HEK293T (cell line): ENCODE measurements at regions not wholly inside any gene's neighbourhood (a gene's known extent, or its start where the extent isn't known, plus 50 kb on each side); places are given as distances from the start of the nearest gene placed in this dataset.

Source experiments
- CTCF ChIA-PET: fragments of 350-600 bp; formaldehyde crosslinking; extraction: SDS; loops from one replicate; lab custom pipeline; 2021; ENCODE audit warnings: antibody characterized with exemption, inconsistent platforms; lab: Yijun Ruan, JAX
- POLR2A ChIA-PET: fragments of 350-600 bp; formaldehyde crosslinking; extraction: SDS; loops from one replicate; lab custom pipeline; 2020; ENCODE audit warnings: antibody characterized with exemption, inconsistent platforms; lab: Yijun Ruan, JAX
- DNase-seq: peaks from one replicate; pipeline ENCODE4 v3.0.0; 2012; ENCODE audit warnings: mixed read lengths; ENCODE audit errors: extremely low spot score
- ARNT ChIP-seq: fragments of 450-650 bp; IDR thresholded peaks from 2 replicates; pipeline ENCODE4 v1.6.1; 2017; ENCODE audit warnings: mild to moderate bottlenecking
- BHLHE40 ChIP-seq: fragments of 450-650 bp; IDR thresholded peaks from 2 replicates; pipeline ENCODE4 v1.6.1; 2016; ENCODE audit warnings: mild to moderate bottlenecking, moderate library complexity, borderline replicate concordance
- CTBP1 ChIP-seq: fragments of 450-650 bp; IDR thresholded peaks from 2 replicates; pipeline ENCODE4 v1.6.1; 2016; ENCODE audit warnings: borderline replicate concordance
- ELF4 ChIP-seq: fragments of 450-650 bp; IDR thresholded peaks from 2 replicates; pipeline ENCODE4 v1.6.1; 2017; ENCODE audit warnings: antibody characterized with exemption
- FOXA1 ChIP-seq: fragments of 450-650 bp; IDR thresholded peaks from 2 replicates; pipeline ENCODE4 v1.6.1; 2016; ENCODE audit warnings: mild to moderate bottlenecking
- FOXK2 ChIP-seq: fragments of 450-650 bp; IDR thresholded peaks from 2 replicates; pipeline ENCODE4 v1.6.1; 2016; ENCODE audit warnings: mild to moderate bottlenecking
- FOXM1 ChIP-seq: fragments of 450-650 bp; IDR thresholded peaks from 2 replicates; pipeline ENCODE4 v1.6.1; 2017; ENCODE audit warnings: mild to moderate bottlenecking, borderline replicate concordance
- HDGF ChIP-seq: fragments of 450-650 bp; IDR thresholded peaks from 2 replicates; pipeline ENCODE4 v1.6.1; 2017; ENCODE audit warnings: antibody characterized with exemption, borderline replicate concordance
- L3MBTL2 ChIP-seq: fragments of 450-650 bp; conservative IDR thresholded peaks from 2 replicates; pipeline ENCODE4 v1.6.1; 2016; ENCODE audit warnings: mild to moderate bottlenecking
- LEF1 ChIP-seq: fragments of 450-650 bp; IDR thresholded peaks from 2 replicates; pipeline ENCODE4 v1.6.1; 2017; ENCODE audit warnings: mild to moderate bottlenecking, borderline replicate concordance
- NFRKB ChIP-seq: fragments of 450-650 bp; IDR thresholded peaks from 2 replicates; pipeline ENCODE4 v1.6.1; 2016; ENCODE audit warnings: mild to moderate bottlenecking, moderate library complexity
- PKNOX1 ChIP-seq: fragments of 450-650 bp; IDR thresholded peaks from 2 replicates; pipeline ENCODE4 v1.6.1; 2016
- SP1 ChIP-seq: fragments of 450-650 bp; IDR thresholded peaks from 2 replicates; pipeline ENCODE4 v1.6.1; 2017
- SUZ12 ChIP-seq: fragments of 450-650 bp; IDR thresholded peaks from 2 replicates; pipeline ENCODE4 v1.6.1; 2016; ENCODE audit warnings: mild to moderate bottlenecking
- TARDBP ChIP-seq: fragments of 450-650 bp; IDR thresholded peaks from 2 replicates; pipeline ENCODE4 v1.6.1; 2016
- ZNF384 ChIP-seq: fragments of 450-650 bp; IDR thresholded peaks from 2 replicates; pipeline ENCODE4 v1.6.1; 2016

GRCh38 chr6:134692008-134692407, 257.9 kb downstream of the ALDH8A1 start:
- POLR2A ChIA-PET = no interaction called here
- CTCF ChIA-PET = no interaction called here
- DNase-seq = no peak
- no peak for TF ChIP-seq HDGF
- TF ChIP-seq PKNOX1 = no peak
- TF ChIP-seq FOXK2 = no peak
- TF ChIP-seq TARDBP = no peak
- TF ChIP-seq SUZ12 = no peak
- TF ChIP-seq FOXM1 = no peak
- no peak for TF ChIP-seq CTBP1
- no peak for TF ChIP-seq ZNF384
- TF ChIP-seq BHLHE40 = no peak
- no peak for TF ChIP-seq SP1
- no peak for TF ChIP-seq L3MBTL2
- no peak for TF ChIP-seq FOXA1
- TF ChIP-seq ELF4 = no peak
- no peak for TF ChIP-seq ARNT
- no peak for TF ChIP-seq NFRKB
- no peak for TF ChIP-seq LEF1

- ChIA-PET CTCF (interaction anchor here (0.6 kb wide), 2 partner anchors 118 to 328 kb away, joined by 3 to 4 read pairs; no protein-coding TSS in a partner anchor), POLR2A (no interaction called here)
- TF ChIP-seq CTBP1 (no peak), ARNT (no peak), ELF4 (no peak), FOXK2 (no peak), L3MBTL2 (no peak), HDGF (no peak), FOXM1 (no peak), SP1 (no peak), LEF1 (no peak), FOXA1 (no peak), NFRKB (no peak), PKNOX1 (no peak), TARDBP (no peak), SUZ12 (no peak), ZNF384 (no peak), BHLHE40 (no peak)
- no peak for DNase-seq
Measured at GRCh38 chr6:134691180-134691579, 258.7 kb downstream of the ALDH8A1 start.

GRCh38 chr6:134690048-134690447, 259.9 kb downstream of the ALDH8A1 start:
- ChIA-PET CTCF (no interaction called here), POLR2A (no interaction called here)
- TF ChIP-seq SP1 (no peak), CTBP1 (no peak), BHLHE40 (no peak), ARNT (no peak), FOXA1 (no peak), LEF1 (no peak), L3MBTL2 (no peak), TARDBP (no peak), PKNOX1 (no peak), SUZ12 (no peak), FOXK2 (no peak), FOXM1 (no peak), ZNF384 (no peak)
- no peak for DNase-seq

- POLR2A ChIA-PET = no interaction called here
- no peak for TF ChIP-seq FOXA1
- no peak for TF ChIP-seq L3MBTL2
- no peak for TF ChIP-seq PKNOX1
- no peak for TF ChIP-seq TARDBP
- no peak for TF ChIP-seq SP1
- DNase-seq = no peak
- CTCF ChIA-PET = no interaction called here
Measured at GRCh38 chr6:134689641-134690040, 260.3 kb downstream of the ALDH8A1 start.

GRCh38 chr6:134689177-134689576, 260.7 kb downstream of the ALDH8A1 start:
- DNase-seq = no peak
- TF ChIP-seq FOXK2 = no peak
- no peak for TF ChIP-seq CTBP1
- TF ChIP-seq SP1 = no peak
- no peak for TF ChIP-seq ELF4
- no peak for TF ChIP-seq ZNF384
- TF ChIP-seq ARNT = no peak
- TF ChIP-seq TARDBP = no peak
- no peak for TF ChIP-seq PKNOX1
- TF ChIP-seq FOXM1 = no peak
- TF ChIP-seq SUZ12 = no peak
- no peak for TF ChIP-seq NFRKB
- no peak for TF ChIP-seq FOXA1
- no peak for TF ChIP-seq BHLHE40
- TF ChIP-seq L3MBTL2 = no peak
- TF ChIP-seq HDGF = no peak
- TF ChIP-seq LEF1 = no peak
- ChIA-PET POLR2A (no interaction called here), CTCF (no interaction called here)
